ENCODE measurements at regions not wholly inside any gene's neighbourhood (a gene's known extent, or its start where the extent isn't known, plus 50 kb on each side); places are given as distances from the start of the nearest gene placed in this dataset.

DNA sequence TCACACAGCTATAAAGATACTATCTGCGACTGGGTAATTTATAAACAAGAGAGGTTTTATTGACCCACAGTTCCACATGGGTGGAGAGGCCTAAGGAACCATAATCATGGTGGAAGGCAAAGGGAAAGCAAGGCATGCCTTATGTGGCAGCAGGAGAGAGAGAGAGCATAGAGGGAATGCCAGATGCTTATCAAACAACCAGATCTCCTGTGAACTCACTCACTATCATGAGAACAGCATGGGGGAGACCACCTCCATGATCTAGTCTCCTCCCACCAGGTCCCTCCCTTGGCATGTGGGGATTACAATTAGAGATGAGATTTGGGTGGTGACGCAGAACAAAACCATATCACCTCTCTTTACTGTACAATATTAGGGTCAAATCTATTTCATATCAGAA lies 1101.6 kb upstream of the RAG2 start:
- TF ChIP-seq, protein P1, sequence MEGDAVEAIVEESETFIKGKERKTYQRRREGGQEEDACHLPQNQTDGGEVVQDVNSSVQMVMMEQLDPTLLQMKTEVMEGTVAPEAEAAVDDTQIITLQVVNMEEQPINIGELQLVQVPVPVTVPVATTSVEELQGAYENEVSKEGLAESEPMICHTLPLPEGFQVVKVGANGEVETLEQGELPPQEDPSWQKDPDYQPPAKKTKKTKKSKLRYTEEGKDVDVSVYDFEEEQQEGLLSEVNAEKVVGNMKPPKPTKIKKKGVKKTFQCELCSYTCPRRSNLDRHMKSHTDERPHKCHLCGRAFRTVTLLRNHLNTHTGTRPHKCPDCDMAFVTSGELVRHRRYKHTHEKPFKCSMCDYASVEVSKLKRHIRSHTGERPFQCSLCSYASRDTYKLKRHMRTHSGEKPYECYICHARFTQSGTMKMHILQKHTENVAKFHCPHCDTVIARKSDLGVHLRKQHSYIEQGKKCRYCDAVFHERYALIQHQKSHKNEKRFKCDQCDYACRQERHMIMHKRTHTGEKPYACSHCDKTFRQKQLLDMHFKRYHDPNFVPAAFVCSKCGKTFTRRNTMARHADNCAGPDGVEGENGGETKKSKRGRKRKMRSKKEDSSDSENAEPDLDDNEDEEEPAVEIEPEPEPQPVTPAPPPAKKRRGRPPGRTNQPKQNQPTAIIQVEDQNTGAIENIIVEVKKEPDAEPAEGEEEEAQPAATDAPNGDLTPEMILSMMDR (IDR thresholded peaks at IDR 0.05) = no peak
- H3K4me1 ChIP-seq (ENCODE audit: control insufficient read depth in 1 of 2, insufficient read depth in 1 of 2, low read depth in 1 of 2, low read length in 1 of 2) = no peaks in the 10 kb centered on the region
- no peak overlapping the region for H3K4me3 ChIP-seq (ENCODE audit: low read depth in 1 of 2, low read length in 1 of 2)
- no peak overlapping the region for H3K27ac ChIP-seq
- H3K27me3 ChIP-seq = no peaks in the 10 kb centered on the region
- no peaks in the 10 kb centered on the region for H3K36me3 ChIP-seq
- H3K9me3 ChIP-seq = no peaks in the 10 kb centered on the region

DNA sequence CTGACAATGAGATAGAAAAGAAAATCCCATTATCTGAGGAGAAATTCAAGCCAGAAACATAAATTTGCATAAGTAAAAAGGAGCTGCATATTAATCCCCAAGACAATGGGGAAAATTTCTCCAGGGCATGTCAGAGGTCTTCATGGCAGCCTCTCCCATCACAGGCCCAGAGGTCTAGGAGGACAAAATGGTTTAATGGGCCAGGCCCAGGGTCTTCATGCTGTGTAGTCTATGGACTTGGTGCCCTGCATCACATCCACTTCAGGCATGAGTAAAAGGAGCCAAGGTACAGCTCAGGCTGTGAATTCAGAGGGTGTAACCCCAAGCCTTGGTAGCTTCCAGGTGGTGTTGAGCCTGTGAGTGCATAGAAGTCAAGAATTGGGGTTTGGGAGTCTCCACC lies 1097.2 kb upstream of the RAG2 start:
- Histone ChIP-seq H3K4me1 (ENCODE audit: control insufficient read depth in 1 of 2, insufficient read depth in 1 of 2, low read depth in 1 of 2, low read length in 1 of 2) (no peaks in the 10 kb centered on the region), H3K9me3 (peaks cover 4% of the 10 kb centered on the region), H3K27ac (no peak overlapping the region), H3K4me3 (ENCODE audit: low read depth in 1 of 2, low read length in 1 of 2) (no peak overlapping the region), H3K36me3 (no peaks in the 10 kb centered on the region), H3K27me3 (no peaks in the 10 kb centered on the region)
- TF ChIP-seq, protein P1 (IDR thresholded peaks at IDR 0.05) = no peak

DNA sequence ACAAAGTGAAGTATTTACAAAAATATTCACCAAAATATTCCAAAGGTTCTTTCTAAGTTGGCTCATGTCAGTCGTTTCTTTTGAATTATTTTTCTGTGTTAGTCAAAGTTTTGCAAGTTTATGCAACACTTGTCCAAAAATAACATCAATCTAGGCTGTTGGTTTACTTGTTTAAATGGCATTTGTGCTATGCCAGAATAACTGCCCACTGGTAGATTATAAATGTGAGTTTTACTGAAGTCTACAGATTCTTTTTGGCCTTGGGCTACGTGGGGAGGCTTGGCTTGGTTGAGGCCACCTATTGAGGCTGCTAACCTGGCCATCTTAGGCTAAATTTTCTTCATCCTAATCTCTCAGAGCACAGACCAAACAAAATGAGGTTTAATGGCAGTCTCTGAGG lies 1091.9 kb upstream of the RAG2 start:
- Histone ChIP-seq H3K36me3 (no peaks in the 10 kb centered on the region), H3K27me3 (no peaks in the 10 kb centered on the region), H3K9me3 (peaks cover 4% of the 10 kb centered on the region), H3K4me1 (ENCODE audit: control insufficient read depth in 1 of 2, insufficient read depth in 1 of 2, low read depth in 1 of 2, low read length in 1 of 2) (no peaks in the 10 kb centered on the region), H3K4me3 (ENCODE audit: low read depth in 1 of 2, low read length in 1 of 2) (no peak overlapping the region), H3K27ac (no peak overlapping the region)
- TF ChIP-seq, protein P1 (IDR thresholded peaks at IDR 0.05) = no peak

DNA sequence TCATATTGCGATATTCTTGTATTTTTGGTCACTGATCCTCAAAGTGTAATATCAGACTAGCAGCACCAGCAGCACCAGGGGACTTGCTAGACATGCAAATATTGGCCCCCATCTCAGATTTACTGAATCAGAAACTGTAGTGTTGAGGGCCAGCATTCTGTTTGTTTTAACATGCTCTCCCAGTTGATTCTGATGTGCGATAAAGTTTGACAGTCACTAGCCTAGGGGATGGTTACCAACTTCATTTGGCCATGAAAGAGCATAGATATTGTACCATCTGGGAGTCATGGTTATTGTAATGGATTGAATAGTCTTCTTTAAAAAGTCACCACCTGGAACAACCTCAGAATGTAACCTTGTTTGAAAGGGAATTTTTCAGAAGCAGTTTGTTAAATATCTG lies 1090.4 kb upstream of the RAG2 start:
- H3K27ac ChIP-seq = no peak overlapping the region

DNA sequence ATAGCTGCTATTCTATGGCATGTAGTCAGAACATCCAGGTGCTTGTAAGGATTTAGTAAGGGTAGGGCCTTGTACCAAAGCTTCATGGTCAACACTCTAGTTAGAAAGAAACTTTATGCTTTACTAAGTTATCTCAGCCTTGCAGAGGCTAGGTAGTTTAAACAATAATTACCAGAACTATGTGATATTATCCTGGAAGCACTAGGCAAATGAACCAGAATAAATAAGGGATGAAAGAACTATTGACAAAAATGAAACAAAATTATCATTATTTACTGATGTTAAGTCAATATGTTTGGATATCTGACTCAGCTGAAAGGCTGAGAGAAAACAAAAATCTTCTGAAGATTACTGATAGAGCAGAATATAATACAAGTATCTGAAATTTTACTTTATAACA lies 1089.1 kb upstream of the RAG2 start:
- H3K4me1 ChIP-seq (ENCODE audit: control insufficient read depth in 1 of 2, insufficient read depth in 1 of 2, low read depth in 1 of 2, low read length in 1 of 2) = no peaks in the 10 kb centered on the region
- H3K4me3 ChIP-seq (ENCODE audit: low read depth in 1 of 2, low read length in 1 of 2) = no peak overlapping the region
- H3K9me3 ChIP-seq = no peaks in the 10 kb centered on the region
- H3K27me3 ChIP-seq = no peaks in the 10 kb centered on the region
- no peaks in the 10 kb centered on the region for H3K36me3 ChIP-seq
- H3K27ac ChIP-seq = no peak overlapping the region
- TF ChIP-seq, protein P1 (IDR thresholded peaks at IDR 0.05) = no peak

More for the DNA sequence above, 1090.4 kb upstream of the RAG2 start:
- H3K9me3 ChIP-seq = peaks cover 2% of the 10 kb centered on the region
- no peaks in the 10 kb centered on the region for H3K36me3 ChIP-seq
- no peaks in the 10 kb centered on the region for H3K4me1 ChIP-seq (ENCODE audit: control insufficient read depth in 1 of 2, insufficient read depth in 1 of 2, low read depth in 1 of 2, low read length in 1 of 2)
- TF ChIP-seq, protein P1 (IDR thresholded peaks at IDR 0.05) = no peak
- no peaks in the 10 kb centered on the region for H3K27me3 ChIP-seq
- no peak overlapping the region for H3K4me3 ChIP-seq (ENCODE audit: low read depth in 1 of 2, low read length in 1 of 2)

DNA sequence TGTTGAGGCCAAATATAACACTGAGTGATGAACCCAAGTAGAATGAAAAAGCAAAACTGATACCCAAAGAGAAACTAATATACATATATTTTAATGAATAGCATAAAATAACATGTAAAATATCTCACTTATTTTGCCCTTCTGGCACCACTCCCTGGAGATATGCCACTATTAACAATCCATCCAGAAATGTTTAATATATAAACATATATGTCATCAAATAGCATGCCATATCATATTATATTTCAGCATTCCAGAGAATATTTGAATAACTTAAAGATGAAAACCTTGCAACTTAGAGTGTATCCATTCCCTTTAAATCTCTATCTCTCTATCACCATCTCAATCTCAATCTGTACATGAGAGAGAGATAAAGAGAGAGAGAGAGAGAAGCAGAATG lies 1073.3 kb upstream of the RAG2 start:
- Histone ChIP-seq H3K9me3 (no peaks in the 10 kb centered on the region), H3K27ac (no peak overlapping the region), H3K4me1 (ENCODE audit: control insufficient read depth in 1 of 2, insufficient read depth in 1 of 2, low read depth in 1 of 2, low read length in 1 of 2) (no peaks in the 10 kb centered on the region), H3K4me3 (ENCODE audit: low read depth in 1 of 2, low read length in 1 of 2) (no peak overlapping the region), H3K27me3 (no peaks in the 10 kb centered on the region), H3K36me3 (no peaks in the 10 kb centered on the region)
- TF ChIP-seq, protein P1 (IDR thresholded peaks at IDR 0.05) = no peak

Measured in neutrophil (primary cell).